Ovary (tissue), 3 donors: ENCODE measurements at regions not wholly inside any gene's neighbourhood (a gene's known extent, or its start where the extent isn't known, plus 50 kb on each side); places are given as distances from the start of the nearest gene placed in this dataset.

Experiments
- EP300 ChIP-seq: sonication (generic); formaldehyde crosslinking; IDR thresholded peaks from one replicate; pipeline ENCODE4 v1.6.1; 2017; ENCODE audit warnings: antibody characterized with exemption
- POLR2A ChIP-seq: fragments of 450-650 bp; IDR thresholded peaks from one replicate; pipeline ENCODE4 v1.6.1; 2017; ENCODE audit warnings: antibody characterized with exemption, mild to moderate bottlenecking, moderate library complexity
- TF ChIP-seq, protein P1 (sequence below), 3 donors: fragments of 450-650 bp in 2 of 3; fragments of 200-600 bp in 1 of 3; IDR thresholded peaks; one replicate each; pipeline versions ENCODE4 v1.5.1 to v1.8.0; 2016 to 2022; ENCODE audit warnings: antibody characterized with exemption in 3 of 3, mild to moderate bottlenecking in 1 of 3
- donor health status: DM: no; HTN: no; CAD: no.

GRCh38 chr11:33575311-33575710, 125.3 kb downstream of the C11orf91 start:
- TF ChIP-seq, protein P1, sequence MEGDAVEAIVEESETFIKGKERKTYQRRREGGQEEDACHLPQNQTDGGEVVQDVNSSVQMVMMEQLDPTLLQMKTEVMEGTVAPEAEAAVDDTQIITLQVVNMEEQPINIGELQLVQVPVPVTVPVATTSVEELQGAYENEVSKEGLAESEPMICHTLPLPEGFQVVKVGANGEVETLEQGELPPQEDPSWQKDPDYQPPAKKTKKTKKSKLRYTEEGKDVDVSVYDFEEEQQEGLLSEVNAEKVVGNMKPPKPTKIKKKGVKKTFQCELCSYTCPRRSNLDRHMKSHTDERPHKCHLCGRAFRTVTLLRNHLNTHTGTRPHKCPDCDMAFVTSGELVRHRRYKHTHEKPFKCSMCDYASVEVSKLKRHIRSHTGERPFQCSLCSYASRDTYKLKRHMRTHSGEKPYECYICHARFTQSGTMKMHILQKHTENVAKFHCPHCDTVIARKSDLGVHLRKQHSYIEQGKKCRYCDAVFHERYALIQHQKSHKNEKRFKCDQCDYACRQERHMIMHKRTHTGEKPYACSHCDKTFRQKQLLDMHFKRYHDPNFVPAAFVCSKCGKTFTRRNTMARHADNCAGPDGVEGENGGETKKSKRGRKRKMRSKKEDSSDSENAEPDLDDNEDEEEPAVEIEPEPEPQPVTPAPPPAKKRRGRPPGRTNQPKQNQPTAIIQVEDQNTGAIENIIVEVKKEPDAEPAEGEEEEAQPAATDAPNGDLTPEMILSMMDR (IDR thresholded peaks at IDR 0.05) = no peak
- TF ChIP-seq POLR2A (no peak), EP300 (no peak)
